K562 (cell line): ENCODE measurements at regions not wholly inside any gene's neighbourhood (a gene's known extent, or its start where the extent isn't known, plus 50 kb on each side); places are given as distances from the start of the nearest gene placed in this dataset.

Source experiments
- ATAC-seq: fragments of 200-7000 bp; cut with Tn5 transposase; 3 replicates; pipeline ENCODE4 v1.9.1; 2020; ENCODE audit warnings: moderate library complexity
- BruUV-seq: library from RNA; stranded (reverse); fragments of 400-500 nt; replicated peaks from 2 replicates; lab custom pipeline; 2021; lab: Mats Ljungman, UMichigan
- CTCF ChIA-PET: fragments of 300-600 bp; formaldehyde crosslinking; extraction: SDS; loops from one replicate; lab custom pipeline; 2021; ENCODE audit warnings: low intra/inter-chr PET ratio; lab: Yijun Ruan, JAX
- POLR2A ChIA-PET: fragments of 300-600, 350-650 bp; sonication (Branson Sonifier 250); formaldehyde crosslinking; extraction: SDS; loops from one replicate; lab custom pipeline; 2021; ENCODE audit warnings: antibody characterized with exemption, inconsistent platforms; lab: Yijun Ruan, JAX
- DNase-seq, 4 experiments: peaks; one replicate each; pipeline versions ENCODE4 v3.0.0 to v3.0.0-alpha.2; 2011 to 2018; ENCODE audit warnings: low spot score in 3 of 4, mixed read lengths in 3 of 4; ENCODE audit errors: extremely low read depth in 1 of 4
- FAIRE-seq: peaks from 2 replicates; lab custom pipeline; 2011; peaks lifted over from hg19 to GRCh38; lab: Jason Lieb, UNC
- H2AFZ ChIP-seq: 2 replicates; pipeline ENCODE4 v1.6.0; 2011; ENCODE audit warnings: low read depth, low read length, control low read depth, inconsistent platforms
- H3K27ac ChIP-seq: fragments of 200-600 bp; 3 replicates; pipeline ENCODE4 v1.8.0; 2011; ENCODE audit warnings: low read depth, mild to moderate bottlenecking, control low read depth, inconsistent platforms, low read length, moderate library complexity, mixed read lengths; ENCODE audit errors: extremely low read depth
- H3K27me3 ChIP-seq, 2 experiments: fragments of 300-600 bp in 1 of 2; 2 replicates in 1 of 2; 3 replicates in 1 of 2; pipeline versions ENCODE4 v1.6.0 to v1.8.0; 2011; ENCODE audit warnings: inconsistent platforms in 2 of 2, low read length in 2 of 2, mild to moderate bottlenecking in 1 of 2, mixed read lengths in 1 of 2, moderate library complexity in 1 of 2; ENCODE audit not compliant: control insufficient read depth in 2 of 2, insufficient read depth in 2 of 2
- H3K36me3 ChIP-seq: fragments of 300-600 bp; 3 replicates; pipeline ENCODE4 v1.8.0; 2011; ENCODE audit warnings: mild to moderate bottlenecking, low read length, inconsistent platforms; ENCODE audit not compliant: control insufficient read depth, insufficient read depth
- H3K4me1 ChIP-seq, 2 experiments: fragments of 200-600 bp in 1 of 2; replicated peaks in 1 of 2; 2 replicates in 1 of 2; 3 replicates in 1 of 2; pipeline versions ENCODE4 v1.5.1 to v1.8.0; 2011; ENCODE audit warnings: inconsistent platforms in 2 of 2, low read length in 2 of 2, mild to moderate bottlenecking in 1 of 2, mixed read lengths in 1 of 2, moderate library complexity in 1 of 2; ENCODE audit not compliant: control insufficient read depth in 2 of 2, insufficient read depth in 2 of 2
- H3K4me2 ChIP-seq: 2 replicates; pipeline ENCODE4 v1.6.1; 2011; ENCODE audit warnings: low read length, control low read depth, inconsistent platforms, mixed read lengths; ENCODE audit not compliant: insufficient read depth
- H3K4me3 ChIP-seq: fragments of 200-600 bp; sonication (generic), shearing (Covaris generic); 2 replicates; pipeline ENCODE4 v1.5.1; 2016; ENCODE audit warnings: control low read depth, inconsistent platforms
- H3K79me2 ChIP-seq: fragments of 200-600 bp; 3 replicates; pipeline ENCODE4 v1.8.0; 2011; ENCODE audit warnings: low read length, inconsistent platforms; ENCODE audit not compliant: control insufficient read depth, insufficient read depth
- H3K9ac ChIP-seq, 2 experiments: 2 replicates each; pipeline versions ENCODE4 v1.6.0 to v1.6.1; 2011; ENCODE audit warnings: low read depth in 2 of 2, low read length in 2 of 2, control low read depth in 1 of 2, inconsistent platforms in 1 of 2, mild to moderate bottlenecking in 1 of 2, mixed read lengths in 1 of 2; ENCODE audit not compliant: insufficient read depth in 1 of 2
- H3K9me1 ChIP-seq: one replicate; pipeline ENCODE4 v1.6.0; 2011; ENCODE audit warnings: inconsistent platforms, mild to moderate bottlenecking, low read length, moderate library complexity; ENCODE audit not compliant: control insufficient read depth, insufficient read depth
- H3K9me3 ChIP-seq: replicated peaks from 2 replicates; pipeline ENCODE4 v1.5.1; 2011; ENCODE audit warnings: low read depth, low read length, inconsistent platforms; ENCODE audit not compliant: control insufficient read depth, insufficient read depth
- H4K20me1 ChIP-seq: replicated peaks from 2 replicates; pipeline ENCODE4 v1.6.1; 2011; ENCODE audit warnings: low read length, inconsistent platforms, mixed read lengths; ENCODE audit not compliant: control insufficient read depth, insufficient read depth
- C11orf30 ChIP-seq: fragments of 450-650 bp; IDR thresholded peaks from 2 replicates; pipeline ENCODE4 v1.6.1; 2016; ENCODE audit warnings: low read depth, mild to moderate bottlenecking
- CTCFL ChIP-seq: IDR thresholded peaks from 2 replicates; pipeline ENCODE4 v1.6.1; 2011; ENCODE audit warnings: borderline replicate concordance, low read depth, mild to moderate bottlenecking, moderate library complexity, low read length; ENCODE audit not compliant: insufficient read depth, poor library complexity, severe bottlenecking
- HMG20B ChIP-seq: fragments of 250-450 bp; sonication (Bioruptor Pico); IDR thresholded peaks from 2 replicates; pipeline ENCODE4 v1.5.0; 2021; ENCODE audit warnings: mild to moderate bottlenecking
- ILK ChIP-seq: fragments of 450-650 bp; IDR thresholded peaks from 2 replicates; pipeline ENCODE4 v1.6.1; 2016; ENCODE audit warnings: missing genetic modification characterization, low read depth, mild to moderate bottlenecking, missing compliant biosample characterization, moderate library complexity, borderline replicate concordance
- IRF2 ChIP-seq: sonication (generic); formaldehyde crosslinking; IDR thresholded peaks from 2 replicates; pipeline ENCODE4 v1.8.1; 2022; ENCODE audit warnings: mild to moderate bottlenecking, missing genetic modification reagents
- KDM4B ChIP-seq, 2 experiments: fragments of 450-650 bp in 1 of 2; sonication (generic) in 1 of 2; IDR thresholded peaks; 2 replicates each; pipeline ENCODE4 v1.6.1; 2016 to 2017; ENCODE audit warnings: borderline replicate concordance in 2 of 2, antibody characterized with exemption in 1 of 2, low read depth in 1 of 2, mild to moderate bottlenecking in 1 of 2
- MAFG ChIP-seq: fragments of 450-650 bp; conservative IDR thresholded peaks from 2 replicates; pipeline ENCODE4 v1.6.1; 2016; ENCODE audit warnings: missing genetic modification characterization, missing compliant biosample characterization
- MYNN ChIP-seq, 2 experiments: sonication (generic); formaldehyde crosslinking in 1 of 2; IDR thresholded peaks; 2 replicates each; pipeline versions ENCODE4 v1.5.0 to v1.6.1; 2016 to 2020; ENCODE audit warnings: antibody characterized with exemption in 1 of 2, missing genetic modification reagents in 1 of 2
- ZNF316 ChIP-seq: fragments of 450-650 bp; IDR thresholded peaks from 2 replicates; pipeline ENCODE4 v1.6.1; 2016
- ZNF584 ChIP-seq: fragments of 200-800 bp; sonication (Bioruptor generic); IDR thresholded peaks from 2 replicates; pipeline ENCODE4 v1.6.1; 2016; ENCODE audit warnings: low read depth, mild to moderate bottlenecking, missing genetic modification characterization, missing compliant biosample characterization
- in situ Hi-C: fragments of 300-500 bp; cut with MboI; formaldehyde crosslinking; loops from 4 replicates; pipeline ENCODE4 v1.15.0; 2018; ENCODE audit warnings: inconsistent platforms, mixed read lengths
- intact Hi-C: fragments of 100-400 bp; cut with micrococcal nuclease; formaldehyde crosslinking; loops from 2 replicates; pipeline ENCODE4 v1.14.2; 2022
- TF ChIP-seq, protein P1 (sequence below): fragments of 450-650 bp; formaldehyde crosslinking; IDR thresholded peaks from 2 replicates; pipeline ENCODE4 v1.4.0; 2020; ENCODE audit warnings: mild to moderate bottlenecking
- TF ChIP-seq, protein P2 (sequence below): fragments of 450-650 bp; formaldehyde crosslinking; IDR thresholded peaks from 2 replicates; pipeline ENCODE4 v1.4.0; 2022; ENCODE audit warnings: missing genetic modification characterization

GRCh38 chr2:187710791-187711521 lies 156.7 kb upstream of the TFPI start:
- POLR2A ChIA-PET = no interaction called here

GRCh38 chr2:187715590-187715989 lies 161.4 kb upstream of the TFPI start:
- intact Hi-C loops (no loop called here), in situ Hi-C loops (no loop called here)
- no peak overlapping the region for H3K9ac ChIP-seq
- ChIA-PET CTCF (no interaction called here), POLR2A (no interaction called here)
- H3K4me1 ChIP-seq = no peaks in the 10 kb centered on the region
- H4K20me1 ChIP-seq = no peaks in the 10 kb centered on the region
- no peaks in the 10 kb centered on the region for H3K9me3 ChIP-seq
- H3K27me3 ChIP-seq = no peaks in the 10 kb centered on the region
- DNase-seq (no peak), ATAC-seq (no peak), FAIRE-seq (no peak)
- H3K4me3 ChIP-seq = no peak overlapping the region
- H3K79me2 ChIP-seq = no peaks in the 10 kb centered on the region
- H3K4me2 ChIP-seq = no peak overlapping the region
- no TSS peak for BruUV-seq
- no peaks in the 10 kb centered on the region for H3K36me3 ChIP-seq
- no peak overlapping the region for H3K27ac ChIP-seq
- H2AFZ ChIP-seq = no peak overlapping the region
- no peaks in the 10 kb centered on the region for H3K9me1 ChIP-seq
- no peak for TF ChIP-seq KDM4B (IDR thresholded peaks at IDR 0.05; ENCODE audit: borderline replicate concordance in 2 of 2, low read depth in 1 of 2)
- TF ChIP-seq ZNF584 (CRISPR knock-in tag) = no peak
- TF ChIP-seq, protein P1, sequence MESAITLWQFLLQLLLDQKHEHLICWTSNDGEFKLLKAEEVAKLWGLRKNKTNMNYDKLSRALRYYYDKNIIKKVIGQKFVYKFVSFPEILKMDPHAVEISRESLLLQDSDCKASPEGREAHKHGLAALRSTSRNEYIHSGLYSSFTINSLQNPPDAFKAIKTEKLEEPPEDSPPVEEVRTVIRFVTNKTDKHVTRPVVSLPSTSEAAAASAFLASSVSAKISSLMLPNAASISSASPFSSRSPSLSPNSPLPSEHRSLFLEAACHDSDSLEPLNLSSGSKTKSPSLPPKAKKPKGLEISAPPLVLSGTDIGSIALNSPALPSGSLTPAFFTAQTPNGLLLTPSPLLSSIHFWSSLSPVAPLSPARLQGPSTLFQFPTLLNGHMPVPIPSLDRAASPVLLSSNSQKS (CRISPR knock-in tag) = no peak
- TF ChIP-seq, protein P2, sequence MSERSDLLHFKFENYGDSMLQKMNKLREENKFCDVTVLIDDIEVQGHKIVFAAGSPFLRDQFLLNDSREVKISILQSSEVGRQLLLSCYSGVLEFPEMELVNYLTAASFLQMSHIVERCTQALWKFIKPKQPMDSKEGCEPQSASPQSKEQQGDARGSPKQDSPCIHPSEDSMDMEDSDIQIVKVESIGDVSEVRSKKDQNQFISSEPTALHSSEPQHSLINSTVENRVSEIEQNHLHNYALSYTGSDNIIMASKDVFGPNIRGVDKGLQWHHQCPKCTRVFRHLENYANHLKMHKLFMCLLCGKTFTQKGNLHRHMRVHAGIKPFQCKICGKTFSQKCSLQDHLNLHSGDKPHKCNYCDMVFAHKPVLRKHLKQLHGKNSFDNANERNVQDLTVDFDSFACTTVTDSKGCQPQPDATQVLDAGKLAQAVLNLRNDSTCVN (CRISPR knock-in tag) = no peak
- no peak for TF ChIP-seq HMG20B (CRISPR knock-in tag)
- TF ChIP-seq ILK = no peak
- no peak for TF ChIP-seq CTCFL

More at GRCh38 chr2:187710791-187711521, 156.7 kb upstream of the TFPI start:
- intact Hi-C loops = no loop called here
- in situ Hi-C loops = no loop called here
- no peak for DNase-seq
- TF ChIP-seq IRF2 (CRISPR knock-in tag) (no peak), MYNN (IDR thresholded peaks at IDR 0.05) (no peak), MYNN (CRISPR knock-in tag; IDR thresholded peaks at IDR 0.05) (no peak), C11orf30 (peak; percentile 34; the same call in 1 of the 2 replicates), MAFG (peak; percentile 33; the same call in 1 of the 2 replicates), ZNF316 (peak; percentile 47; the same call in 1 of the 2 replicates)
- TF ChIP-seq, all 486 proteins: peak for 3
- Histone ChIP-seq H3K36me3 (no peaks in the 10 kb centered on the region), H3K4me3 (no peak overlapping the region), H2AFZ (no peak overlapping the region), H3K4me1 (no peaks in the 10 kb centered on the region), H3K9me3 (no peaks in the 10 kb centered on the region), H3K9me1 (no peaks in the 10 kb centered on the region), H3K27ac (no peak overlapping the region), H3K79me2 (no peaks in the 10 kb centered on the region), H4K20me1 (no peaks in the 10 kb centered on the region), H3K4me2 (no peak overlapping the region), H3K27me3 (no peaks in the 10 kb centered on the region), H3K9ac (no peak overlapping the region)
- FAIRE-seq = no peak
- CTCF ChIA-PET = no interaction called here
- ATAC-seq = no peak
- BruUV-seq = no TSS peak
